ENCODE measurements at regions not wholly inside any gene's neighbourhood (a gene's known extent, or its start where the extent isn't known, plus 50 kb on each side); places are given as distances from the start of the nearest gene placed in this dataset.

- Histone ChIP-seq H3K4me2 (ENCODE audit: insufficient read depth, low read length) (no peak overlapping the region), H3K4me1 (replicated peaks in 1 of 2; ENCODE audit: control insufficient read depth in 2 of 2, insufficient read depth in 2 of 2, low read length in 2 of 2) (no peaks in the 10 kb centered on the region), H3K79me2 (ENCODE audit: control insufficient read depth, insufficient read depth, low read length) (no peaks in the 10 kb centered on the region), H4K20me1 (replicated peaks; ENCODE audit: control insufficient read depth, insufficient read depth, low read length) (no peaks in the 10 kb centered on the region), H3K27me3 (ENCODE audit: control insufficient read depth in 2 of 2, insufficient read depth in 2 of 2, low read length in 2 of 2) (no peaks in the 10 kb centered on the region), H3K9me3 (replicated peaks; ENCODE audit: control insufficient read depth, insufficient read depth, low read depth, low read length) (no peaks in the 10 kb centered on the region), H3K27ac (ENCODE audit: extremely low read depth, low read depth, low read length) (no peak overlapping the region), H3K36me3 (ENCODE audit: control insufficient read depth, insufficient read depth, low read length) (no peaks in the 10 kb centered on the region), H3K4me3 (no peak overlapping the region), H3K9me1 (ENCODE audit: control insufficient read depth, insufficient read depth, low read length) (no peaks in the 10 kb centered on the region), H2AFZ (ENCODE audit: low read depth, low read length) (no peak overlapping the region), H3K9ac (ENCODE audit: insufficient read depth in 1 of 2, low read depth in 2 of 2, low read length in 2 of 2) (no peak overlapping the region)
- FAIRE-seq (no peak), ATAC-seq (no peak), DNase-seq (ENCODE audit: extremely low read depth in 1 of 4, low spot score in 3 of 4) (no peak)
- in situ Hi-C loops (cut with MboI): no loop called here
- ChIA-PET CTCF (ENCODE audit: low intra/inter-chr PET ratio) (no interaction called here), POLR2A (no interaction called here)
- intact Hi-C loops (cut with micrococcal nuclease): no loop called here
- no TSS peak for BruUV-seq (replicated peaks)
- WGBS (ENCODE audit: insufficient coverage, low coverage, missing lambda C conversion rate): 0% methylated on average over 1 of the region's 1 CpG
- TF ChIP-seq TEAD4 (IDR thresholded peaks at IDR 0.05; ENCODE audit: low read length): no peak
- TF ChIP-seq TEAD4 (CRISPR knock-in tag; IDR thresholded peaks at IDR 0.05; ENCODE audit: borderline replicate concordance): no peak
- TF ChIP-seq MCM2 (IDR thresholded peaks at IDR 0.05; ENCODE audit: low read depth): no peak
- TF ChIP-seq, protein P1, sequence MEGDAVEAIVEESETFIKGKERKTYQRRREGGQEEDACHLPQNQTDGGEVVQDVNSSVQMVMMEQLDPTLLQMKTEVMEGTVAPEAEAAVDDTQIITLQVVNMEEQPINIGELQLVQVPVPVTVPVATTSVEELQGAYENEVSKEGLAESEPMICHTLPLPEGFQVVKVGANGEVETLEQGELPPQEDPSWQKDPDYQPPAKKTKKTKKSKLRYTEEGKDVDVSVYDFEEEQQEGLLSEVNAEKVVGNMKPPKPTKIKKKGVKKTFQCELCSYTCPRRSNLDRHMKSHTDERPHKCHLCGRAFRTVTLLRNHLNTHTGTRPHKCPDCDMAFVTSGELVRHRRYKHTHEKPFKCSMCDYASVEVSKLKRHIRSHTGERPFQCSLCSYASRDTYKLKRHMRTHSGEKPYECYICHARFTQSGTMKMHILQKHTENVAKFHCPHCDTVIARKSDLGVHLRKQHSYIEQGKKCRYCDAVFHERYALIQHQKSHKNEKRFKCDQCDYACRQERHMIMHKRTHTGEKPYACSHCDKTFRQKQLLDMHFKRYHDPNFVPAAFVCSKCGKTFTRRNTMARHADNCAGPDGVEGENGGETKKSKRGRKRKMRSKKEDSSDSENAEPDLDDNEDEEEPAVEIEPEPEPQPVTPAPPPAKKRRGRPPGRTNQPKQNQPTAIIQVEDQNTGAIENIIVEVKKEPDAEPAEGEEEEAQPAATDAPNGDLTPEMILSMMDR (IDR thresholded peaks at IDR 0.05 in 2 of 3, conservative IDR thresholded peaks at IDR 0.05 in 1 of 3; ENCODE audit: insufficient read depth in 2 of 3, low read depth in 1 of 3, low read length in 3 of 3): no peak
- no peak for TF ChIP-seq FIP1L1 (IDR thresholded peaks at IDR 0.05; ENCODE audit: low read depth, low read length, poor library complexity, severe bottlenecking)
- TF ChIP-seq ZBTB8A (IDR thresholded peaks at IDR 0.05; ENCODE audit: partially characterized antibody): no peak
- no peak for TF ChIP-seq ETV6 (IDR thresholded peaks at IDR 0.05; ENCODE audit: borderline replicate concordance in 1 of 2, low read depth in 2 of 2, low read length in 1 of 2)
- TF ChIP-seq ETV6 (CRISPR knock-in tag; IDR thresholded peaks at IDR 0.05; ENCODE audit: borderline replicate concordance): no peak
- TF ChIP-seq HMGN3 (IDR thresholded peaks at IDR 0.05; ENCODE audit: borderline replicate concordance, extremely low read depth, insufficient read length, low read depth, low read length): no peak
- no peak for TF ChIP-seq KLF16 (IDR thresholded peaks at IDR 0.05)
- TF ChIP-seq NUFIP1 (IDR thresholded peaks at IDR 0.05; ENCODE audit: partially characterized antibody): no peak
- TF ChIP-seq BCOR (IDR thresholded peaks at IDR 0.05): no peak
- TF ChIP-seq ZNF436 (CRISPR knock-in tag; IDR thresholded peaks at IDR 0.05): no peak
These were observed 158.0 kb upstream of the IL12A start for GRCh38 chr3:159830523-159831154.
